ENCODE measurements at regions not wholly inside any gene's neighbourhood (a gene's known extent, or its start where the extent isn't known, plus 50 kb on each side); places are given as distances from the start of the nearest gene placed in this dataset.

- no peak for DNase-seq
These were observed 422.2 kb downstream of the NR2F1-AS1 start for GRCh38 chr5:93158841-93159240.

DNA sequence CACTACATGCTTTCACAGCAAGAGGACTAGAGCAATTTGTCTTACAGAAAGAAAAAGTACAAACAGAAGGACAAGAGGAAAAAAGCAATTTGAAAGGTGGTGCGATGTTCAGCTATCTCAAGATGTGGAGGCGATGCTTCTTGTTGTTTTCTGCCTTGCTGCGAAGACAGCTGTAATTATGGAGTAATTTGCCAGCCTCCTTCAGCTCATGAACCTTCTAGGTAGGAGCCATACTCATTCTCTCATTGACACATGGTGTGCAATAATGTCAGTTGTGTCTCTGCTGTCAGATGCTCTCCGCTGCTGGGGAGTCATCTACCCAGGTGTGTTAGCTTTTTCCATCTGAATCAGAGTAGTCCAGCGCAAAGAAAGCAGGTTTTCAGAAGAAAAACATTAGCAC lies 424.5 kb downstream of the NR2F1-AS1 start:
- no peak for DNase-seq

DNA sequence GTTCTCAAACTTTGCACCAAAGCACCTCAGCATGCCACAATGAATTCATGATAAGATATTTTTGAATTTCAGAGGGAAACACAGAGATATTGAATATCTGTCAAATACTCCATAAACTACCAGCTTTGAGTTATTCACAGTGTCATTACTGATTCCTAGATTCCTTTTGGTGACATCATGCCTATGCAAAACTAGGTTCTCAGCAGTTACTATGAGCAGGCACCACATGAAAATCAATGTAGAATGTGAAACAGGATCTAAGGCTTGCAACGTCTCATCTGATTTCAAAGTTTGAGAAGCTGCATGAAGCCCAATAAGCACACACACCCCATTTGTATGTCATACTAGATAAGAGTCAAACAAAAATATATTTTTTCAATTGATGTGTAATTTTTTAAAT lies 426.5 kb downstream of the NR2F1-AS1 start:
- no peak for DNase-seq

DNA sequence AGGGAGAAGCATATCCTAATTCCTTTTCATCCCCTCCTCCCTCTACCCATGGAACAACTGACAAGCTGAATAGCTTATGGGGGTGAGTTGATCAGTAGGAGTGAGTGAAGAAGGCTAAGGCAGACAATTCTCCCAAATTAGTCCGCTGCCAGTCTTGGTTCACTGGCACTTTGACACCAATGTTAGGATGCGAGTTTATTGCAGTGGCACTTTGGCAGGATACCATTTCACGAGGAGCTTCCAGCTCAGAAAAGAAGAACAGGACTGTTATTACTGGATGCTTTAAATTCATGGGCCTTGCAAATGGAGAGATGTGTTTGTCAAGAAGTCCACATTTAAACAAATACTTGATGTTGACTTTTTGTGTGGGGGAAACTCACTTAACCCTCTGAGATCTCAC lies 427.6 kb downstream of the NR2F1-AS1 start:
- DNase-seq = no peak

- DNase-seq = no peak
These were observed 429.1 kb downstream of the NR2F1-AS1 start for GRCh38 chr5:93151896-93152295.

DNA sequence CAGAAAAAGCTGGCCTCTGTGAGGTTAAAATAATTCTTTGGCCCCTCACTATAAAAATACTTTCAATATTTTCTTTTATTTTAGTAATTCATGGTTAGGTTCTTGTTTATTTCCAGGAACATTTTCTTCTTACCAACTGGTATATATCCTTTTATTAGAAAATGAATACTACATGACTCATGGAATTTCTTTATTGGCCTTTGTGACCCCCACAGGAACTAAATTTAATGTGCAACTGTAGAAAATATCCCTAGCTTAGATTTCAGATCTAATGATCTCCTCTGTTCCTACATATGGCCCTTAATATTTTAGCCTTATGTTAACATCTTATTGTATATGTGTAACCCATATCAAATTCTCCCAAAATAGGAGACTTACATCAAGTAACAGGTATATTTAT lies 429.9 kb downstream of the NR2F1-AS1 start:
- no peak for DNase-seq

- no peak for DNase-seq
These were observed 430.6 kb downstream of the NR2F1-AS1 start for GRCh38 chr5:93150311-93151012.

DNA sequence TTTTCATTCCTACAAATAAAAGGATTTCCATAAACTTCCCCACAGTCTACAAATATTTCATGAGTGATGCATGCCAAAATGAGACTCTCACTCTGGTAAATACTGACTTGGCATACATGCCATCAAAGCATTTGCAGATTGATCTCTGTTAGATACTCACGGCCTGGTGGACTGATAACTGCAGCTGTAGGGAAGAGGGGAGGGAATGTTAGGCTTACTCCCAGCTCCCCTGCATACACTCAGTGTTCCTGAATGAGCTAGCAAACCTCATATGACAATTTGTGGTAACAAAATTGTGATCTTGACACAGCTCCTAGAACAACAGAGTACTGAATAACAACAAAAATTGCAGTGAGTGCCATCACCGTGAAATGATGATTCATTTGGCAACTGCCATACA lies 435.3 kb downstream of the NR2F1-AS1 start:
- no peak for DNase-seq

DNA sequence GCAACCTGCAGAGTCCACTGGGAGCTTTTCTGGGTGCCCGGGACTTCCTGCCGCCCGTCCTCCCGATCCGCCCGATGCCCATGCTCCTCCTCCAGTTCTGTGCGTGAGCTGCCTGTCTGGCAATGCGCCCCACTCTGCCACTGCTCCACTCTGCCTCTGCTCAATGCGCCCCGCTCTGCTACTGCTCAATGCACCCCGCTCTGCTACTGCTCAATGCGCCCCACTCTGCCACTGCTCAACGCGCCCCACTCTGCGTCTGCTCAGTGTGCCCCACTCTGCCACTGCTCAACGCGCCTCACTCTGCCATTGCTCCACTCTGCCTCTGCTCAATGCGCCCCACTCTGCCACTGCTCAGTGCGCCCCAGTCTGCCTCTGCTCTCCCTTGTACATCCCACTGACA lies 436.0 kb downstream of the NR2F1-AS1 start:
- no peak for DNase-seq

- no peak for DNase-seq
These were observed 439.1 kb downstream of the NR2F1-AS1 start for GRCh38 chr5:93141969-93142368.

DNA sequence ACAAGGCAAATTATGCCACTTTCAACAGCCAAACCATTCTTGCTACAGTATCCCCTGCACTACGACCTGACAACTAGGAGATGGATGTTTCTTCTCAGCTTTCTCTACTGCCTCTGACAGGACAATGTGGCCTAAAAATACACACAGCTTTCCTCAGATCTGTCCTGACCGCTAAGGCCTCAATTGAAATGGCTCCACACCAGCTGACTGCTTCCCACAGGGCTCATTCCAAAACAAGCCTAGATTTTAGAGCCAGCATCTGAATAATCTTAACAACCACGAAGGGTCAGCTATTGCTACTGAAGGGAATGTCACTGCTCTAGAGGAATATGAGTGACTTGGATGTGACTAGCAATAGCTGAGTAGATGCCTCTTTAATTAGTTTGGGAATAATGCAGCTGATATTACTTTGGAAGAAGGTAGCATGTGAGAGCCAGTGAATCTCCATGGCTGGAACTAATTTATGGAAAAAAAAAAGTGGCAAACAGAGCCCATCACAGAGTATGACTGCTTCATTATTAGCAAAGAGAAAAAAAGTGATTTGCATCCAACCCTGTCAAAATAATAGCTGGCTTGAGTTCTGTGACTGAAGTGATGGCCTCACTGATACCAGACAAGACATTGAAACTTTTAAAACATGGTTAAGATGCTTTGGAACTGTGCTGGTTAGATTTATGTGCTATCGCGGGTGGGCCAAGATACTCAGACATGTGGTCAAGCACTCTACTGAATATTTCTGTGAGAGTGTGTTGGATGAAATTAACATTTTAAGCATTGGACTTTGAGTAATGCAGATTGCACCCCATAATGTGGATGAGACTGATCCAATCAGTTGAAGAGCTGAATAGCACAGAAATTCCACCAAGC lies 450.2 kb downstream of the NR2F1-AS1 start:
- DNase-seq = no peak

GRCh38 chr5:93126634-93127033 lies 454.4 kb downstream of the NR2F1-AS1 start:
- no peak for DNase-seq

- no peak for DNase-seq
These were observed 457.9 kb downstream of the NR2F1-AS1 start for GRCh38 chr5:93123127-93123526.

DNA sequence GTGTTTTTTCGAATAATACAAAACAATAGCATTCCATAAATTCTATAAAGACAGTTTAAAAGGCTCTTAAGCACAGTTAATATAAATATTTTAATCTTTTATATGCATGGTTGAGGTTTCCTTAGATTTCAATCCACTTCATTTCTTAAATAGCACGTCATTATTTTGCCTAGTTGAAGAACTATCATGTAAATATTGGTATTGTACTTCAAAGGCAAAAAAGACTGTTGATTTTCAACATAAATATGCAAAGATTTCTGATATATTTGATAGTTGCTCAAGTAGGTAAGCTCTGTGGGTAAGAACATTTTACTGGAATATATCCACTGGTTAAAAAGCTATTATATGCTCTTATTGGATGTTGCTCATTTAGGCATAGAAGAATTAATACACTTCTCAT lies 458.6 kb downstream of the NR2F1-AS1 start:
- no peak for DNase-seq

DNA sequence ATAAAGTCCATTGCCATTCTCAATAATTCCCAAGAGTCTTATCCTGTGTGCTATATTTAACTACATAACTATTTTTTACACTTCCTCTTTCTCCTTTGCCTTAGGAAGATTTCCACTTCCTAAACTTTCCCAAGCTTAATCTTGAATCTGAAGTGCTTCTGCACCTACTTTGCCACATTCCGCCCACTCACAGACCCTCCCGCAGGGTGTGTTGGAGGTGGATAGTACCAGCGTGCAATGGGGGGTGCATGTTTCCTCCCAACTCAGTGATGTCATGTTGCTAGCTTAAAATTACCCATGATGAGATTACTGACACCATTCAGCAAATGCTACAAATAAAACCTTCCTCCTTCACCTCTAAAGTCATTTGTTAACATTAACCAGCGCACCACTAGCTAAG lies 460.2 kb downstream of the NR2F1-AS1 start:
- no peak for DNase-seq

DNA sequence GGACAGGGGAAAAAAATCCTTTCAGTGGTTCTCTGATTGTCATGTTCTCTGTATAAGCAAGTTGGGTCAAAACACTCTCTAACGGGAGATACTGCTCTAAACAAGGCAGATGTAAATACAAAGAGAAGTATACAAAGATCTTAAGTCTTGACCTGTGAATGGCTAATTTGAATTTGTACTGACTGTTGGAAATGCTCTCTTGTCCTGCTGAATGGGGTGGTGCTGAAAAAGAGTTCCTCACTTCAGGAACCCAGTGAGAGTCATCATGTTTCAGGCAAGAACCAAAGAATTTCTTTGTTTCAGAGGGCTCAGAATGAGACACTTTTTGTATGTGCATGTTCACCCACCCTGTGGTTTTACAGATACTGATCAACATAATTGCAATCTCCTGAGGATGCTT lies 461.0 kb downstream of the NR2F1-AS1 start:
- no peak for DNase-seq

- DNase-seq = no peak
These were observed 463.1 kb downstream of the NR2F1-AS1 start for GRCh38 chr5:93117751-93118531.

GRCh38 chr5:93107805-93108520 lies 473.1 kb downstream of the NR2F1-AS1 start:
- DNase-seq = no peak

DNA sequence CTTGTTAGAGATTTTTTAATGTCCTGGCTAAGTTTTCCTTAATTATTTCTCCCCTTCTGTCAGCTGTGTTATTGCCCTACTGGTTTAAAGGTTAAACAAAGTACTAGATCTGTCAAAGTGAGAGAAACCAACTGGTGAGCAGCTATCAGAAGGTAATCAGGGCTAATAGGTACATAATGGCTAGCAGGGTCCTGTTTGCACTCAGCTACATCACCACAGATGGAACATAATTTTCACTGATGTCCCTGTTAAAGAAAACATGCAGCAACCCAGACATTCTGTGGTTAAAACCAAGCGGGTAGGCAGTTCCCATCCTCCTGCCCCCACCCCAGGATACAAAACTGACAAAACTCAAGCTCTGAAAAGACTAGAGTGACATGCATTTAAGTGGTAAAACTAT lies 473.9 kb downstream of the NR2F1-AS1 start:
- no peak for DNase-seq

- no peak for DNase-seq
These were observed 479.4 kb downstream of the NR2F1-AS1 start for GRCh38 chr5:93101661-93102060.

DNA sequence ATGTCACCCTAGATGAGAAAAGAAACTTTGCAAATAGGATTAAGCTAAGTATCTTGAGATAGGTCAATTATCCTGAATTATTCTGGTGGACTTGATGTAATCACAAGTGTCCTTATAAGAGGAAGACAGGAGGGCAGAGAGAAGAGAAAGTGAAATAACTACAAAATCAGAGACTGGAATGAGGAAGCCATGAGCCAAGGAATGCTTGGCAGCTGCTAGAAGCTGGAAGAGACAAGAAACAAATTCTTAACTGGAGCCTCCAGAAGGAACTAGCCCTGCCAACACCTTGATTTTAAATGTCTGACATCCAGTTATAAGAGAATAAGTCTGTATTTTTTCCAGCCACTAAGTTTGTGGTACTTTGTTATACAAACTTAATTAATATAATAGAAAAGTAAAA lies 480.0 kb downstream of the NR2F1-AS1 start:
- DNase-seq = no peak

GRCh38 chr5:93100428-93100827 lies 480.6 kb downstream of the NR2F1-AS1 start:
- DNase-seq = no peak

DNA sequence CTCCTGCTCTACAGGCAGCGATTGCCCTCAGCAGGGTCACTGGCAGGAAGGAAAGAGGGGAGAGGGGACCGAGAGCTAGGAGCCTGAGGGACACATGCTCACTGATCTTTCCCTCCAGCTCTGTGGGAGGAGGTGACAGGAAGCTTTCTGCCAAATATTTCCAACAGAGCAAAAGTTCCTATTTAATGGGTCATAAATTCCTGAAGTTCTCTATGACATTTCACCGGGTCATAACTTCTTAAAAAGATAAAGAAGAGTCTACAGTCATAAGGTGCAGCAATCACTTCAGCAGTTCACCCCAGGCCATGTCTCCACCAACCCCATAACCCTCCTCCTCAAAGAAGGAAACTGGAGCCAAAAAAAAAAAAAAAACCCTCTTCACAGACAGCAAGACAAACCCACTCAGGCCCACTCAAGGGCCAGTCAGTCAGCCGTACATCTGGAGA lies 481.1 kb downstream of the NR2F1-AS1 start:
- DNase-seq = no peak
